ENCODE measurements at regions not wholly inside any gene's neighbourhood (a gene's known extent, or its start where the extent isn't known, plus 50 kb on each side); places are given as distances from the start of the nearest gene placed in this dataset.
"Not testable (repeated sequence)": the region's sequence is repeated elsewhere in the genome, so short reads cannot be mapped to it uniquely, and the experiment has no call there.

GRCh38 chr3:18531662-18532061 is 106.5 kb upstream of the SATB1 start:
- no peak for TF ChIP-seq POLR2A (IDR thresholded peaks at IDR 0.05; ENCODE audit: extremely low read depth, insufficient read length)
- no peak for DNase-seq (ENCODE audit: low read depth)

DNA sequence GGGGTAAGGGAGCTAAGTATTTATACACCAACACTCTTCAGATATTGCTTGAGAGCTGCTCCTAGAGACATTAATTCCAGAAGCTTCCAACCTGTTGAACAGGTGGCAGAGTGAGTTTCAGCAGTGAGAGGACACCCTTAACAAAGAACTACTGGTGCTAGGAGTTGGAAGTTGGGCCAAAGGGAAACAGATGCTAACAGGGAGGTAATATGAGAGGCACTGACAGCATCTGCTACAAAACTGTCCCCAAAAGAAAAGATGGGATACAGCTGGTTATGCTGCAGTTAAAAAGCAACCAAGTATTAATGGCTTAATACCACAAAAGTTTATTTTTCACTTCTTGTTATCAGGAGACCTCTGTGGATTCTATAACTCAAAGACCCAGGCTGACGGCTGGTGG is 104.5 kb upstream of the SATB1 start:
- no peak for TF ChIP-seq MAX (IDR thresholded peaks at IDR 0.05; ENCODE audit: low read depth, low read length)
- TF ChIP-seq, protein P1, sequence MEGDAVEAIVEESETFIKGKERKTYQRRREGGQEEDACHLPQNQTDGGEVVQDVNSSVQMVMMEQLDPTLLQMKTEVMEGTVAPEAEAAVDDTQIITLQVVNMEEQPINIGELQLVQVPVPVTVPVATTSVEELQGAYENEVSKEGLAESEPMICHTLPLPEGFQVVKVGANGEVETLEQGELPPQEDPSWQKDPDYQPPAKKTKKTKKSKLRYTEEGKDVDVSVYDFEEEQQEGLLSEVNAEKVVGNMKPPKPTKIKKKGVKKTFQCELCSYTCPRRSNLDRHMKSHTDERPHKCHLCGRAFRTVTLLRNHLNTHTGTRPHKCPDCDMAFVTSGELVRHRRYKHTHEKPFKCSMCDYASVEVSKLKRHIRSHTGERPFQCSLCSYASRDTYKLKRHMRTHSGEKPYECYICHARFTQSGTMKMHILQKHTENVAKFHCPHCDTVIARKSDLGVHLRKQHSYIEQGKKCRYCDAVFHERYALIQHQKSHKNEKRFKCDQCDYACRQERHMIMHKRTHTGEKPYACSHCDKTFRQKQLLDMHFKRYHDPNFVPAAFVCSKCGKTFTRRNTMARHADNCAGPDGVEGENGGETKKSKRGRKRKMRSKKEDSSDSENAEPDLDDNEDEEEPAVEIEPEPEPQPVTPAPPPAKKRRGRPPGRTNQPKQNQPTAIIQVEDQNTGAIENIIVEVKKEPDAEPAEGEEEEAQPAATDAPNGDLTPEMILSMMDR (IDR thresholded peaks at IDR 0.05; ENCODE audit: low read depth, low read length) = no peak
- TF ChIP-seq POLR2A (IDR thresholded peaks at IDR 0.05; ENCODE audit: extremely low read depth, insufficient read length) = no peak
- TF ChIP-seq MYC (IDR thresholded peaks at IDR 0.05; ENCODE audit: low read depth, low read length) = no peak
- DNase-seq (ENCODE audit: low read depth) = no peak
- H3K4me3 ChIP-seq (ENCODE audit: low read depth, low read length) = no peak overlapping the region

More at GRCh38 chr3:18531662-18532061, 106.5 kb upstream of the SATB1 start:
- no peak overlapping the region for H3K4me3 ChIP-seq (ENCODE audit: low read depth, low read length)

DNA sequence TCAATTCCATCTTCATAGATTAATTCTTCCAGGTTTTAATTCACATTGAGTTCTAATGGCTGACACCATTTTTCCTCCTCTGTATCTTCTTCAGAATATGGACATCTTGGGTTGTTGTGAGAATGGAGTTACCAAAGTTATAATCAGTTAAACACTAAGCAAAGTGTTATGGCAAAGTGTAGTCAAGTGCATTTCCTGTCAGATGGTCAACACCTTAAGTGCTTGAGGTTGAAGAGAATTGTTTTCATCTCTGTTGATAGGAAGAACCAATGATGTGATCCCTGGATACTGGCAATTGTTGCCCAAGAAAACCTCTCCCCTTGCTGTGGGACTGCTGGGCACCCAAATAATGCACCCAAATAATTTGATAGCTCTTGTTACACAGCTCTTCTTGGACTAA is 102.6 kb upstream of the SATB1 start:
- DNase-seq (ENCODE audit: low read depth) = no peak
- H3K4me3 ChIP-seq (ENCODE audit: low read depth, low read length) = no peak overlapping the region
- no peak for TF ChIP-seq MAX (IDR thresholded peaks at IDR 0.05; ENCODE audit: low read depth, low read length)
- TF ChIP-seq, protein P1 (IDR thresholded peaks at IDR 0.05; ENCODE audit: low read depth, low read length) = no peak
- no peak for TF ChIP-seq POLR2A (IDR thresholded peaks at IDR 0.05; ENCODE audit: extremely low read depth, insufficient read length)
- no peak for TF ChIP-seq MYC (IDR thresholded peaks at IDR 0.05; ENCODE audit: low read depth, low read length)

GRCh38 chr3:18526667-18527066 is 101.5 kb upstream of the SATB1 start:
- H3K4me3 ChIP-seq (ENCODE audit: low read depth, low read length) = no peak overlapping the region
- no peak for DNase-seq (ENCODE audit: low read depth)
- TF ChIP-seq, protein P1 (IDR thresholded peaks at IDR 0.05; ENCODE audit: low read depth, low read length) = no peak
- TF ChIP-seq MYC (IDR thresholded peaks at IDR 0.05; ENCODE audit: low read depth, low read length) (no peak), MAX (IDR thresholded peaks at IDR 0.05; ENCODE audit: low read depth, low read length) (no peak), POLR2A (IDR thresholded peaks at IDR 0.05; ENCODE audit: extremely low read depth, insufficient read length) (no peak)

- not testable (repeated sequence) for H3K4me3 ChIP-seq (ENCODE audit: low read depth, low read length); DNase-seq (ENCODE audit: low read depth)
Observed at GRCh38 chr3:18516170-18516569, 91.0 kb upstream of the SATB1 start.

GRCh38 chr3:18513091-18513490 is 88.0 kb upstream of the SATB1 start:
- no peak for DNase-seq (ENCODE audit: low read depth)
- TF ChIP-seq MYC (IDR thresholded peaks at IDR 0.05; ENCODE audit: low read depth, low read length) = no peak
- no peak for TF ChIP-seq MAX (IDR thresholded peaks at IDR 0.05; ENCODE audit: low read depth, low read length)
- no peak for TF ChIP-seq POLR2A (IDR thresholded peaks at IDR 0.05; ENCODE audit: extremely low read depth, insufficient read length)
- TF ChIP-seq, protein P1 (IDR thresholded peaks at IDR 0.05; ENCODE audit: low read depth, low read length) = no peak
- H3K4me3 ChIP-seq (ENCODE audit: low read depth, low read length) = no peak overlapping the region

DNA sequence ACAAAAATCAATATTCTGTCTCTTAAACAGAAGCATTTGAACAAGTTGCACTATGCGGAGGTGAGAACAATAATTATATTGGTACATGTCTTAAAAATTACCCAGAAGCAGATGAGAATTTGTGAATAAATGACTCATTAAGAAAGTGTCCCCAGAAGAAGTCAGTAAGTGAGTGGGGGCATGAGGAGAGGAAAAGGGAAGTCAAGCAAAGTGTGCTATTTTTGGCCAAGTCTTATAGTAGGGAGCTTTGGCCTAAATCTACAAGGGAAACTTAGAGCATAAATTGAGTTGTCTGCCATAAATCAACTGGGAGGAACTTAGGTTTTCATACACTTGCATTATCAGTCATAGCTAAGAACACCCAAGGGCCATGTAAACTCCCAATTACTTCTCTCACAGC is 86.9 kb upstream of the SATB1 start:
- peak; percentile 68 for DNase-seq (ENCODE audit: low read depth)
- H3K4me3 ChIP-seq (ENCODE audit: low read depth, low read length) = no peak overlapping the region

More for the DNA sequence above, 86.9 kb upstream of the SATB1 start:
- no peak for TF ChIP-seq MYC (IDR thresholded peaks at IDR 0.05; ENCODE audit: low read depth, low read length)
- 0 out of 2 replicates have a peak, but pooled peaks have one; percentile 15 for TF ChIP-seq MAX (IDR thresholded peaks at IDR 0.05; ENCODE audit: low read depth, low read length)

Data from NB4 (cell line).